Nephron (organoid): ENCODE measurements at regions not wholly inside any gene's neighbourhood (a gene's known extent, or its start where the extent isn't known, plus 50 kb on each side); places are given as distances from the start of the nearest gene placed in this dataset.

Experiments
- H3K27ac Mint-ChIP-seq, 3 experiments: 2 replicates each; pipeline ENCODE4 v1.8.0; 2020; ENCODE audit warnings: mixed read lengths in 3 of 3, mild to moderate bottlenecking in 2 of 3, moderate library complexity in 1 of 3
- H3K27me3 Mint-ChIP-seq: 2 replicates; pipeline ENCODE4 v1.8.0; 2021; ENCODE audit warnings: low read depth, mild to moderate bottlenecking, moderate library complexity, mixed read lengths
- H3K36me3 Mint-ChIP-seq: 2 replicates; pipeline ENCODE4 v1.8.0; 2020; ENCODE audit warnings: low read depth, mixed read lengths
- H3K4me1 Mint-ChIP-seq: 2 replicates; pipeline ENCODE4 v1.8.0; 2020; ENCODE audit warnings: mixed read lengths
- H3K4me3 Mint-ChIP-seq, 3 experiments: 2 replicates each; pipeline ENCODE4 v1.8.0; 2020; ENCODE audit warnings: mild to moderate bottlenecking in 3 of 3, mixed read lengths in 3 of 3, moderate library complexity in 2 of 3
- H3K9me3 Mint-ChIP-seq: 2 replicates; pipeline ENCODE4 v1.8.0; 2020; ENCODE audit warnings: mixed read lengths
- CTCF ChIP-seq, 3 experiments: fragments of 200-600 bp; sonication (generic); IDR thresholded peaks; one replicate each; pipeline ENCODE4 v1.5.0; 2021; ENCODE audit warnings: antibody characterized with exemption in 3 of 3; ENCODE audit not compliant: unreplicated experiment in 3 of 3

- no peak overlapping the region for H3K27ac Mint-ChIP-seq
- no peak for TF ChIP-seq CTCF (IDR thresholded peaks at IDR 0.05; ENCODE audit: unreplicated experiment in 3 of 3)
- H3K4me1 Mint-ChIP-seq: no peaks in the 10 kb centered on the region
- no peak overlapping the region for H3K4me3 Mint-ChIP-seq
- no peaks in the 10 kb centered on the region for H3K9me3 Mint-ChIP-seq
- peaks cover 5% of the 10 kb centered on the region for H3K27me3 Mint-ChIP-seq
- no peaks in the 10 kb centered on the region for H3K36me3 Mint-ChIP-seq
These were observed 414.4 kb downstream of the SHISA9 start for GRCh38 chr16:13315642-13316427.

- Mint-ChIP-seq H3K4me1 (no peaks in the 10 kb centered on the region), H3K27ac (peak overlapping the region in 1 of 3 experiments; percentile 63), H3K4me3 (no peak overlapping the region), H3K36me3 (no peaks in the 10 kb centered on the region), H3K27me3 (peaks cover 4% of the 10 kb centered on the region), H3K9me3 (no peaks in the 10 kb centered on the region)
- TF ChIP-seq CTCF (IDR thresholded peaks at IDR 0.05; ENCODE audit: unreplicated experiment in 3 of 3): no peak
These were observed 420.9 kb downstream of the SHISA9 start for GRCh38 chr16:13322336-13322735.

DNA sequence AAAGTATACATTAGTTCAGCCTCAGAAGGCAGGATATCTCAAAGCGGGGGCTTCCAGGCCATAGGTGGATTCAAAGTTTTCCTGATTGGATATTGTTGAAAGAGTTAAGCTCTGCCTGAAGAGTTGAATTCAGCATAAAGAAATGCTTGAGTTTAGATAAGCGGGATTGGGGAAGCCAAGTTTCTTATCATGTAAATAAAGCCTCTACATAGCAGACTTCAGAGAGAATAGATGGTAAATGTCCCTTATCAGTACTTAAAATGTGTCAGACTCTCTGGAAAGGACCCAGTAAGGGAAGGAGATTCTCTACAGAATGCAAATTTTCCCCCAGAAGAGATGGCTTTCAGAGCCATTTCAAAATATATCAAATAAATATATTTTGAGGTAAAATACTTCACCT, 423.5 kb downstream of the SHISA9 start:
- Mint-ChIP-seq H3K36me3 (no peaks in the 10 kb centered on the region), H3K4me3 (no peak overlapping the region), H3K27me3 (no peaks in the 10 kb centered on the region), H3K4me1 (no peaks in the 10 kb centered on the region), H3K9me3 (no peaks in the 10 kb centered on the region), H3K27ac (no peak overlapping the region)
- no peak for TF ChIP-seq CTCF (IDR thresholded peaks at IDR 0.05; ENCODE audit: unreplicated experiment in 3 of 3)

DNA sequence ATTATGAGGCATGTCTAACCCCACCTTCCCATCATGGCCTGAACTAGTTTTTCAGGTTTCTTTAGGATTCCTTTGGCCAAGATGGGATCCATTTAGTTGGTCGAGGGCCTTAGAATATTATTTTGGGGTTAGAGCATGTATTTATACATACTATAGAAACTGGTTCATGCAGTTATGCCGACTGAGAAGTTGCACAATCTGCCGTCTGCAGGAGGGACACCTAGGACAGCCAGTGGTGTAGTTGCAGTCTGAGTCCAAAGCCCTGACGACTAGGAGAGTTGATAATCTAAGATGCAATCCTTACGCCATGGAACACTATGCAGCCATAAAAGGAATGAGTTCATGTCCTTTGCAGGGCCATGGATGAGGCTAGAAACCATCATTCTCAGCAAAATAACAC, 424.0 kb downstream of the SHISA9 start:
- no peaks in the 10 kb centered on the region for H3K4me1 Mint-ChIP-seq
- H3K27me3 Mint-ChIP-seq: no peaks in the 10 kb centered on the region
- no peaks in the 10 kb centered on the region for H3K36me3 Mint-ChIP-seq
- no peak overlapping the region for H3K27ac Mint-ChIP-seq
- no peak overlapping the region for H3K4me3 Mint-ChIP-seq
- TF ChIP-seq CTCF (IDR thresholded peaks at IDR 0.05; ENCODE audit: unreplicated experiment in 3 of 3): no peak
- no peaks in the 10 kb centered on the region for H3K9me3 Mint-ChIP-seq

DNA sequence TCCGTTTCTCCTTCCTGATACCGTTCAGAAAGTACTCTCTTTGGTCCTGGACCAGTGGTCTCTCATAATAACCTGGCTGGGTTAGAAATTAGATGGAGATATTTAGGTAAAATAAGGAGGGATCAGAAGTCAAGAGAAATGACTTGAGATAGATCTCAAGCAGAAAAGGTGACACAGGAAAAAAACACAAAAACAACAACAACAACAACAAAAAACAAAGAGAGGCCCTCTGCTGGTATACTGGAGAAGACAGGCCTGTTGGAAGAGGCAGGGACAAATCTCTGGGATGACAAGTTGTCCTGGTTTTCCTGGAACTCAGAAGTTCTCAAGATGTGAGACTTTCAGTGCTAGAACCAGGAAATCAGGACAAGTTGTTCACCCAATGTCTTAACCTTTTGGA, 430.5 kb downstream of the SHISA9 start:
- Mint-ChIP-seq H3K36me3 (no peaks in the 10 kb centered on the region), H3K4me1 (peaks cover 8% of the 10 kb centered on the region), H3K27ac (no peak overlapping the region), H3K4me3 (no peak overlapping the region), H3K9me3 (no peaks in the 10 kb centered on the region), H3K27me3 (peaks cover 4% of the 10 kb centered on the region)
- no peak for TF ChIP-seq CTCF (IDR thresholded peaks at IDR 0.05; ENCODE audit: unreplicated experiment in 3 of 3)

DNA sequence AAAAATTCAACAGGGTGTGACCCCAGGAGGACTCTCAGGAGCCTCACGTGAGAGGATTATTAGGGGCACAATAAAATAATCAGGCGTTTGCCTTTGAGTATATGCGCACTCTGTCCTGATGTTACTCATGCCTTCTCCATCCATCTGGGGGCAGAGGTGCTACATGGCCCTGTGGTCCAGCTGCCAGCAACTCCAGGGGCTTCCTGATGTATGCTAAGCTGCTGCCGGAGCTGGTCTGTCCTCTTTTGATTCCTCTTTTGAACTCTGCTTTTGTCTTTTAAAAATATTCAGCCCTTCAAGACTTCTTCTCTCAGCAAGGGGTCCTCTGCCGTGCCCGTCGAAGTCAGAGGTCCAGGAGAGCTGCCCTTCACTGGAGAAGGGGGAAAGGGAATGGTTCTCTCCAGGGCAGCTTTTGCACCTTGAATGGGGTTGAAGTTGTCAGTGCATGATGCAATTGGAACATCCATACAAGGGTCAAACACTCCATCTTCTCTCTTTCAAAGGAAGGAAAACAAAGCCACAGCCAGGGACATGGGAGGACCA, 431.4 kb downstream of the SHISA9 start:
- H3K27me3 Mint-ChIP-seq: peaks cover 4% of the 10 kb centered on the region
- no peaks in the 10 kb centered on the region for H3K36me3 Mint-ChIP-seq
- no peak overlapping the region for H3K4me3 Mint-ChIP-seq
- H3K4me1 Mint-ChIP-seq: peaks cover 8% of the 10 kb centered on the region
- TF ChIP-seq CTCF (IDR thresholded peaks at IDR 0.05; ENCODE audit: unreplicated experiment in 3 of 3): no peak
- H3K9me3 Mint-ChIP-seq: no peaks in the 10 kb centered on the region
- peak overlapping the region in 2 of 3 experiments; percentile 13 to 71 for H3K27ac Mint-ChIP-seq
